ENCODE measurements at regions not wholly inside any gene's neighbourhood (a gene's known extent, or its start where the extent isn't known, plus 50 kb on each side); places are given as distances from the start of the nearest gene placed in this dataset.

- Histone ChIP-seq H3K4me1 (peaks cover 9% of the 10 kb centered on the region), H3K79me2 (ENCODE audit: low read depth) (no peaks in the 10 kb centered on the region), H3K27me3 (no peaks in the 10 kb centered on the region), H3K36me3 (no peaks in the 10 kb centered on the region), H3K9ac (no peak overlapping the region), H2AFZ (replicated peaks) (peak overlapping the region; percentile 71), H3K9me3 (ENCODE audit: low read depth) (no peaks in the 10 kb centered on the region), H3K27ac (no peak overlapping the region), H4K20me1 (ENCODE audit: low read depth) (no peaks in the 10 kb centered on the region), H3F3A (ENCODE audit: low read depth) (peaks cover 21% of the 10 kb centered on the region), H3K4me2 (no peak overlapping the region), H3K4me3 (no peak overlapping the region)
- Mint-ChIP-seq H3K4me1 (peaks cover 31% of the 10 kb centered on the region), H3K36me3 (no peaks in the 10 kb centered on the region), H3K27me3 (ENCODE audit: insufficient read depth, low read depth) (peaks cover 8% of the 10 kb centered on the region), H3K9me3 (no peaks in the 10 kb centered on the region), H3K4me3 (peak overlapping the region; percentile 69), H3K27ac (peak overlapping the region; percentile 51)
- TF ChIP-seq, protein P1, sequence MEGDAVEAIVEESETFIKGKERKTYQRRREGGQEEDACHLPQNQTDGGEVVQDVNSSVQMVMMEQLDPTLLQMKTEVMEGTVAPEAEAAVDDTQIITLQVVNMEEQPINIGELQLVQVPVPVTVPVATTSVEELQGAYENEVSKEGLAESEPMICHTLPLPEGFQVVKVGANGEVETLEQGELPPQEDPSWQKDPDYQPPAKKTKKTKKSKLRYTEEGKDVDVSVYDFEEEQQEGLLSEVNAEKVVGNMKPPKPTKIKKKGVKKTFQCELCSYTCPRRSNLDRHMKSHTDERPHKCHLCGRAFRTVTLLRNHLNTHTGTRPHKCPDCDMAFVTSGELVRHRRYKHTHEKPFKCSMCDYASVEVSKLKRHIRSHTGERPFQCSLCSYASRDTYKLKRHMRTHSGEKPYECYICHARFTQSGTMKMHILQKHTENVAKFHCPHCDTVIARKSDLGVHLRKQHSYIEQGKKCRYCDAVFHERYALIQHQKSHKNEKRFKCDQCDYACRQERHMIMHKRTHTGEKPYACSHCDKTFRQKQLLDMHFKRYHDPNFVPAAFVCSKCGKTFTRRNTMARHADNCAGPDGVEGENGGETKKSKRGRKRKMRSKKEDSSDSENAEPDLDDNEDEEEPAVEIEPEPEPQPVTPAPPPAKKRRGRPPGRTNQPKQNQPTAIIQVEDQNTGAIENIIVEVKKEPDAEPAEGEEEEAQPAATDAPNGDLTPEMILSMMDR (IDR thresholded peaks at IDR 0.05): no peak
- no peak for TF ChIP-seq EZH2phosphoT487 (IDR thresholded peaks at IDR 0.05)
- no peak for TF ChIP-seq EZH2 (IDR thresholded peaks at IDR 0.05)
- no peak for DNase-seq (ENCODE audit: low spot score)
These were observed 156.6 kb upstream of the LYZL2 start for GRCh38 chr10:30786131-30786530.

GRCh38 chr10:30784897-30785605, 155.5 kb upstream of the LYZL2 start:
- Histone ChIP-seq H3K27ac (peak overlapping the region; percentile 76), H3K4me3 (peak overlapping the region; percentile 54), H3K4me2 (peak overlapping the region; percentile 81), H3K9ac (no peak overlapping the region), H3K9me3 (ENCODE audit: low read depth) (no peaks in the 10 kb centered on the region), H3F3A (ENCODE audit: low read depth) (peaks cover 21% of the 10 kb centered on the region), H2AFZ (replicated peaks) (peak overlapping the region; percentile 71), H3K79me2 (ENCODE audit: low read depth) (no peaks in the 10 kb centered on the region), H3K4me1 (peaks cover 9% of the 10 kb centered on the region), H3K27me3 (no peaks in the 10 kb centered on the region), H3K36me3 (no peaks in the 10 kb centered on the region), H4K20me1 (ENCODE audit: low read depth) (no peaks in the 10 kb centered on the region)
- TF ChIP-seq EZH2phosphoT487 (IDR thresholded peaks at IDR 0.05): no peak
- TF ChIP-seq, protein P1 (IDR thresholded peaks at IDR 0.05): no peak
- TF ChIP-seq EZH2 (IDR thresholded peaks at IDR 0.05): no peak
- DNase-seq (ENCODE audit: low spot score): peak; percentile 95
- peak overlapping the region; percentile 86 for H3K4me3 Mint-ChIP-seq
- peaks cover 8% of the 10 kb centered on the region for H3K27me3 Mint-ChIP-seq (ENCODE audit: insufficient read depth, low read depth)
- no peak overlapping the region for H3K27ac Mint-ChIP-seq
- H3K4me1 Mint-ChIP-seq: peaks cover 31% of the 10 kb centered on the region
- no peaks in the 10 kb centered on the region for H3K36me3 Mint-ChIP-seq
- H3K9me3 Mint-ChIP-seq: no peaks in the 10 kb centered on the region

DNA sequence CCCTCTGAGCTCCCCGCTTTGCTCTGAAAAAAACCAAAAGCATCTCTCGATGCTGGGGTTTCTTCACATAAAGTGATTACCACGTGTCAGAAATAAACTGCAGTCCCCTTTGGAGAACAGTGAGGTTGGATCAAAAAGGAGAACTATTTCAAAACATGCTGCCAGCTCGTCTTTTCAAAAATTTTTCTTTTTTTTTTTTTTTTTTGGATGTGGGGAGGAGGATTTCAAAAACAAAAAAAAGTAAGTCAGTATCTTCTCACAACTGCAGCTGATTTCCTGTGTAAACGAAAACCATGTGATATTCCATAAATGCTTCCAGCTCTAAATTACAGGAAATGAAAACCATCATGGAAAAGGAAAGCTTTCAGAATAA, 155.0 kb upstream of the LYZL2 start:
- peaks cover 6% of the 10 kb centered on the region for H3K27me3 Mint-ChIP-seq (ENCODE audit: insufficient read depth, low read depth)

More for the DNA sequence above, 155.0 kb upstream of the LYZL2 start:
- H3K4me2 ChIP-seq: peak overlapping the region; percentile 81
- no peaks in the 10 kb centered on the region for H4K20me1 ChIP-seq (ENCODE audit: low read depth)
- H3K4me1 ChIP-seq: peaks cover 9% of the 10 kb centered on the region
- H2AFZ ChIP-seq (replicated peaks): no peak overlapping the region
- H3K27ac Mint-ChIP-seq: no peak overlapping the region
- peak overlapping the region; percentile 54 for H3K4me3 ChIP-seq
- H3F3A ChIP-seq (ENCODE audit: low read depth): peaks cover 21% of the 10 kb centered on the region
- no peaks in the 10 kb centered on the region for H3K9me3 Mint-ChIP-seq
- no peaks in the 10 kb centered on the region for H3K9me3 ChIP-seq (ENCODE audit: low read depth)
- DNase-seq (ENCODE audit: low spot score): no peak
- H3K36me3 ChIP-seq: no peaks in the 10 kb centered on the region
- peaks cover 31% of the 10 kb centered on the region for H3K4me1 Mint-ChIP-seq
- no peaks in the 10 kb centered on the region for H3K79me2 ChIP-seq (ENCODE audit: low read depth)
- peak overlapping the region; percentile 86 for H3K4me3 Mint-ChIP-seq
- TF ChIP-seq EZH2phosphoT487 (IDR thresholded peaks at IDR 0.05): no peak
- TF ChIP-seq EZH2 (IDR thresholded peaks at IDR 0.05): no peak
- TF ChIP-seq, protein P1 (IDR thresholded peaks at IDR 0.05): no peak
- no peaks in the 10 kb centered on the region for H3K27me3 ChIP-seq
- peak overlapping the region; percentile 34 for H3K27ac ChIP-seq
- no peaks in the 10 kb centered on the region for H3K36me3 Mint-ChIP-seq
- H3K9ac ChIP-seq: no peak overlapping the region
